ENCODE measurements at regions not wholly inside any gene's neighbourhood (a gene's known extent, or its start where the extent isn't known, plus 50 kb on each side); places are given as distances from the start of the nearest gene placed in this dataset.

DNA sequence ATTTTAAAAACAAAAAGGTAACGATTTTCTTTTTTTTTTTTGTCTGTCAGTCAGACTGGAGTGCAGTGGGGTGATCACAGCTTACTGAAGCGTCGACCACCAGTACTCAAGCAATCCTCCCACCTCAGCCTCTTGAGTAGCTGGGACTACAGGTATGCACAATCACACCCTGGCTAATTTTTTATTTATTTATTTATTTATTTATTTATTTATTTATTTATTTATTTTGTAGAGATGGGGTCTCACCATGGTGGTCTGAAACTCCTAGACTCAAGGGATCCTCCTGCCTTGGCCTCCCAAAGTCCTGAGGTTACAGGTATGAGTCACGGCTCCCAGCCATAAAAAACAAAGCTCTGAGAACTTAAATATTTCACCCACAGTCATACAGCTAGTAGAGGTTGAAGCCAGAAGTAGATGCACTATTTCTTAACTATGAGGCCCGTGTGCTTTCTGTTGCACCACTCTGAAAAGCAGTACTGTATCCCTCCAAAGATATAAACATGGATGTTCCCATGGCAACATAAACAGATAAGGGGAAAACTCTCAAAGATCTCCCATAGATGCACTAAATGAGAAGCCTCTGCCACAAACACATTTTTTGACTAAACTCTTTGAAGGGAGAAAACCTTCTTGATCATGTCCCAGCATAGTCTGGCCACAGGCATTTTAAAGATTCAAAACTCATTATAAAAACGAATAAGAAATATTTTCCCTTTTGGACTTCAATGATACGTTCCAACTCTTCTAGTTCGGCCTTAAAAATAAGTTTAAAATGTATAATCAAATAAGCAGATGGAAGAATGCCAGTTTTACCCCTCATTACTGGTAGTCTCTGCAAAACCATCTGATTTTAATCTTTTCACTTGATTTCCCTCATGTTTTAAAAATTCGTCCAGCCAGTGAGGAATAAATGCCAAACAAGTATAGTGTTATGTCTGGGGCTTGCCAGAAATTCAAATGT, 162.3 kb upstream of the ARHGEF26 start:
- H3K36me3 ChIP-seq (ENCODE audit: control insufficient read depth, low read length), result no peaks in the 10 kb centered on the region
- H3K27ac ChIP-seq (ENCODE audit: low read depth, low read length), result no peak overlapping the region
- no peaks in the 10 kb centered on the region for H3F3A ChIP-seq (ENCODE audit: control insufficient read depth, insufficient read depth)
- TF ChIP-seq EZH2phosphoT487 (IDR thresholded peaks at IDR 0.05; ENCODE audit: borderline replicate concordance, low read length), result no peak
- no peak overlapping the region for H3K4me3 ChIP-seq (ENCODE audit: low read length)
- no peaks in the 10 kb centered on the region for H3K4me1 ChIP-seq (ENCODE audit: control insufficient read depth, low read length)
- no peak overlapping the region for H3K4me2 ChIP-seq (ENCODE audit: low read length)
- no peaks in the 10 kb centered on the region for H4K20me1 ChIP-seq (ENCODE audit: control insufficient read depth, insufficient read depth, low read depth, low read length)
- H3K79me2 ChIP-seq (ENCODE audit: control insufficient read depth, low read length), result no peaks in the 10 kb centered on the region
- H3K27me3 ChIP-seq (ENCODE audit: control insufficient read depth, low read length), result peaks cover 4% of the 10 kb centered on the region; the same call in 1 of the 2 replicates
- H3K9me3 ChIP-seq (ENCODE audit: control insufficient read depth, insufficient read depth, low read length), result no peaks in the 10 kb centered on the region
- no peaks in the 10 kb centered on the region for H3K9me2 ChIP-seq (replicated peaks; ENCODE audit: control insufficient read depth, low read length)

DNA sequence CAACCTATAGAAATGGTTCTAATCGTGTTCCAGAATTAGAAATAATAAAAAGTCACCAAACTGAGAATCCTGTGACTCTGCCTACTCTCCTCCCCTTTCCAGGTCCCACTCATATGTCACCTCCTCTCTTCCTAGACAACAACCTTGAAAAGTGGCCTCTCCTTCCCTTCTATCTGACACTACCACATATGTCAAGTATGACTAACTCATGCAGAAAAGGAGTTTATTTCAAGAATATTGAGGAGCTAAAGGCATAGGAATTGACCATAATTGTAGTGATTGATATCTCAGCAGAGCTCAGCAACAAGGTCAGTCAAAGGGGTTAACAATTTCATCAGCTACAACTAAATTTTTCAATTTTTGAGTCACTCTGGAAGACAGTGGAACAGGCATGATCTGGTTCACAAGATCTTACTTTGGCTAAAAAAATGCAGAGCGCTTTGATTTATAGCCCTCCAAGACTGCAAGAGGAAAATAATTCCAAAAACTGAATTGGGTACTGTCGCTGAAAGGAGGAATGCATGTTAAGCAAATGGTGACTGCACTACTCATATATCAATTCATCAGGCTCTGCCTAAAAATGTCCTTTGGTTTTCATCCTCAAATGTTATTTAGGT, 160.6 kb upstream of the ARHGEF26 start:
- Histone ChIP-seq H3K36me3 (ENCODE audit: control insufficient read depth, low read length) (no peaks in the 10 kb centered on the region), H3K9me2 (replicated peaks; ENCODE audit: control insufficient read depth, low read length) (no peaks in the 10 kb centered on the region), H3K4me3 (ENCODE audit: low read length) (no peak overlapping the region), H4K20me1 (ENCODE audit: control insufficient read depth, insufficient read depth, low read depth, low read length) (no peaks in the 10 kb centered on the region), H3K9me3 (ENCODE audit: control insufficient read depth, insufficient read depth, low read length) (no peaks in the 10 kb centered on the region), H3K4me2 (ENCODE audit: low read length) (no peak overlapping the region), H3K79me2 (ENCODE audit: control insufficient read depth, low read length) (no peaks in the 10 kb centered on the region), H3F3A (ENCODE audit: control insufficient read depth, insufficient read depth) (no peaks in the 10 kb centered on the region), H3K4me1 (ENCODE audit: control insufficient read depth, low read length) (no peaks in the 10 kb centered on the region), H3K27me3 (ENCODE audit: control insufficient read depth, low read length) (peaks cover 4% of the 10 kb centered on the region; the same call in 1 of the 2 replicates), H3K27ac (ENCODE audit: low read depth, low read length) (no peak overlapping the region)
- no peak for TF ChIP-seq EZH2phosphoT487 (IDR thresholded peaks at IDR 0.05; ENCODE audit: borderline replicate concordance, low read length)
- TF ChIP-seq, protein P1, sequence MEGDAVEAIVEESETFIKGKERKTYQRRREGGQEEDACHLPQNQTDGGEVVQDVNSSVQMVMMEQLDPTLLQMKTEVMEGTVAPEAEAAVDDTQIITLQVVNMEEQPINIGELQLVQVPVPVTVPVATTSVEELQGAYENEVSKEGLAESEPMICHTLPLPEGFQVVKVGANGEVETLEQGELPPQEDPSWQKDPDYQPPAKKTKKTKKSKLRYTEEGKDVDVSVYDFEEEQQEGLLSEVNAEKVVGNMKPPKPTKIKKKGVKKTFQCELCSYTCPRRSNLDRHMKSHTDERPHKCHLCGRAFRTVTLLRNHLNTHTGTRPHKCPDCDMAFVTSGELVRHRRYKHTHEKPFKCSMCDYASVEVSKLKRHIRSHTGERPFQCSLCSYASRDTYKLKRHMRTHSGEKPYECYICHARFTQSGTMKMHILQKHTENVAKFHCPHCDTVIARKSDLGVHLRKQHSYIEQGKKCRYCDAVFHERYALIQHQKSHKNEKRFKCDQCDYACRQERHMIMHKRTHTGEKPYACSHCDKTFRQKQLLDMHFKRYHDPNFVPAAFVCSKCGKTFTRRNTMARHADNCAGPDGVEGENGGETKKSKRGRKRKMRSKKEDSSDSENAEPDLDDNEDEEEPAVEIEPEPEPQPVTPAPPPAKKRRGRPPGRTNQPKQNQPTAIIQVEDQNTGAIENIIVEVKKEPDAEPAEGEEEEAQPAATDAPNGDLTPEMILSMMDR (IDR thresholded peaks at IDR 0.05; ENCODE audit: low read depth, low read length, poor library complexity, severe bottlenecking), result no peak

DNA sequence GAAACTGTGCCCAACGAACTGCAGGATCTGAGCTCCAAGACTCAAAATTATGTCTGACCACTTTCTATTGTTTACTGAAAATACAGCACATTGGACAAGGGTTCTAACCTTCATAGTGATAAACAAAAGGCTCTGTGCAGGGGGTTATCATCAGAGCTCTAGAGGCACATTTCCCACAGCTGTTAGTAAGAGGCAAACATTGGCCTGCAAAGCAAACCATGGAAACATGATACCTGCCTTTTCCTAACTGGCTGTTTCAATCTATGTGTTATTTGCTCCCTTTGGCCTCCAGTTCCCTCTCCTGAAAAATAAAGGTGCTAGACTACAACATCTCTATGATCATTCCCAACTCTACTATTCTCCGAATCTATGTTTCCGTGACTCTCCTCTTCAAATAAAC, 159.7 kb upstream of the ARHGEF26 start:
- no peaks in the 10 kb centered on the region for H3K4me1 ChIP-seq (ENCODE audit: control insufficient read depth, low read length)
- no peak overlapping the region for H3K27ac ChIP-seq (ENCODE audit: low read depth, low read length)
- no peaks in the 10 kb centered on the region for H3K9me3 ChIP-seq (ENCODE audit: control insufficient read depth, insufficient read depth, low read length)
- no peaks in the 10 kb centered on the region for H3K36me3 ChIP-seq (ENCODE audit: control insufficient read depth, low read length)
- no peak overlapping the region for H3K4me2 ChIP-seq (ENCODE audit: low read length)
- H3K79me2 ChIP-seq (ENCODE audit: control insufficient read depth, low read length), result no peaks in the 10 kb centered on the region
- H3K27me3 ChIP-seq (ENCODE audit: control insufficient read depth, low read length), result peaks cover 4% of the 10 kb centered on the region; the same call in 1 of the 2 replicates
- H4K20me1 ChIP-seq (ENCODE audit: control insufficient read depth, insufficient read depth, low read depth, low read length), result no peaks in the 10 kb centered on the region
- TF ChIP-seq EZH2phosphoT487 (IDR thresholded peaks at IDR 0.05; ENCODE audit: borderline replicate concordance, low read length), result no peak
- TF ChIP-seq, protein P1 (IDR thresholded peaks at IDR 0.05; ENCODE audit: low read depth, low read length, poor library complexity, severe bottlenecking), result no peak
- no peaks in the 10 kb centered on the region for H3F3A ChIP-seq (ENCODE audit: control insufficient read depth, insufficient read depth)
- H3K9me2 ChIP-seq (replicated peaks; ENCODE audit: control insufficient read depth, low read length), result no peaks in the 10 kb centered on the region
- no peak overlapping the region for H3K4me3 ChIP-seq (ENCODE audit: low read length)

DNA sequence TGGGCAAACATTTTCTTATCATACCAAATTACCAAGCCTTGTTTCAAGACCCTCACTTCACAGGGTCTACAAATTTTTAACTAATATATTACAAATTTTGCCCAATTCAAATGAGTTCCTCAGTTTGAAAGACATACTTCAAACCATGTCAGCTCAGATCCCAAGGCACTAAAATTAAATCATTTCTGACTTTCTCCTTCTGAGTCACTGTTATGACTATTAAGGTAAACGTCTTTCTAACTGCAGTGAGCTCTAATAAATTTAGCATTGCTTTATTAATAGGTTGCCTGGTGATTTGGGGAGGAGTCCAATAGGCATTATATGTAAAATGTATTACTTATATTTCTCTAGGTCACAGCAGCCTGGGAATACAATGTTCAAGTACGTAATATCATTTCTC, 158.2 kb upstream of the ARHGEF26 start:
- Histone ChIP-seq H3K4me3 (ENCODE audit: low read length) (no peak overlapping the region), H3K36me3 (ENCODE audit: control insufficient read depth, low read length) (no peaks in the 10 kb centered on the region), H3K4me1 (ENCODE audit: control insufficient read depth, low read length) (no peaks in the 10 kb centered on the region), H3K79me2 (ENCODE audit: control insufficient read depth, low read length) (no peaks in the 10 kb centered on the region), H3F3A (ENCODE audit: control insufficient read depth, insufficient read depth) (no peaks in the 10 kb centered on the region), H3K27me3 (ENCODE audit: control insufficient read depth, low read length) (peaks cover 4% of the 10 kb centered on the region; the same call in 1 of the 2 replicates), H3K9me3 (ENCODE audit: control insufficient read depth, insufficient read depth, low read length) (no peaks in the 10 kb centered on the region), H4K20me1 (ENCODE audit: control insufficient read depth, insufficient read depth, low read depth, low read length) (no peaks in the 10 kb centered on the region), H3K27ac (ENCODE audit: low read depth, low read length) (no peak overlapping the region), H3K9me2 (replicated peaks; ENCODE audit: control insufficient read depth, low read length) (no peaks in the 10 kb centered on the region), H3K4me2 (ENCODE audit: low read length) (no peak overlapping the region)
- TF ChIP-seq, protein P1 (IDR thresholded peaks at IDR 0.05; ENCODE audit: low read depth, low read length, poor library complexity, severe bottlenecking), result no peak
- TF ChIP-seq EZH2phosphoT487 (IDR thresholded peaks at IDR 0.05; ENCODE audit: borderline replicate concordance, low read length), result no peak
